ENCODE measurements at regions not wholly inside any gene's neighbourhood (a gene's known extent, or its start where the extent isn't known, plus 50 kb on each side); places are given as distances from the start of the nearest gene placed in this dataset.

DNA sequence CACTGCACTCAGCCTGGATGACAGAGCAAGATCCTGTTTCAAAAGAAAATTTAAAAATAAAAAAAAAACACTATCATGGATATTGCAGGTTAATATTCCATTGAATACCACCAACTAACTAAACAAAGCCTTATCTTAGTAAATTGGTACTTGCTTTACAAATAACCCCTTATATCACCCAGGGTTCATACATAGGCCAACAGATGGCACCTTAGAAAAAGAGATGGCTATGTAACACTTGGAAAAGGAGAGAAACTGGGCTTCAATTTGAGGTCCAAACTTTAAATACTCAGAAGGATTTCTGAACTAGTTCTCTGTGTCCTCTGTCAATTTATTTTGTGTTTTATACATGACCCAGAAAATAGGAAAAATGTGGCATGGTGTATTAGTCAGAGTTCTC is 249.6 kb upstream of the LRP1B start:
- no peak overlapping the region for H4K91ac ChIP-seq (replicated peaks; ENCODE audit: insufficient read length, low read length)
- H3K9ac ChIP-seq (replicated peaks in 1 of 4; ENCODE audit: extremely low read depth in 1 of 4, low read depth in 3 of 4, low read length in 3 of 4): no peak overlapping the region
- no peak overlapping the region for H3K4me3 ChIP-seq (ENCODE audit: extremely low read depth in 1 of 4, insufficient read depth in 2 of 4, low read depth in 3 of 4, low read length in 4 of 4)
- no peak overlapping the region for H2BK5ac ChIP-seq (ENCODE audit: low read depth, low read length)
- H3K27me3 ChIP-seq (replicated peaks in 1 of 4; ENCODE audit: control insufficient read depth in 3 of 4, extremely low read depth in 1 of 4, insufficient read depth in 3 of 4, low read length in 3 of 4): no peaks in the 10 kb centered on the region
- CTCF ChIA-PET (ENCODE audit: partially characterized antibody): no interaction called here
- no peaks in the 10 kb centered on the region; a peak in 1 of 7 replicates for H3K4me1 ChIP-seq (replicated peaks in 1 of 4; ENCODE audit: control insufficient read depth in 3 of 4, insufficient read depth in 4 of 4, low read length in 3 of 4)
- H2AFZ ChIP-seq (ENCODE audit: low read length): no peak overlapping the region
- DNase-seq (ENCODE audit: low read depth in 1 of 2, low spot score in 2 of 2) (no peak), FAIRE-seq (no peak)
- no peak overlapping the region for H3K18ac ChIP-seq (ENCODE audit: extremely low read depth, low read length)
- H3K79me2 ChIP-seq (ENCODE audit: control insufficient read depth in 1 of 2, insufficient read depth in 2 of 2, low read length in 2 of 2): no peaks in the 10 kb centered on the region
- no peak overlapping the region for H3K4me2 ChIP-seq (ENCODE audit: insufficient read depth in 1 of 2, low read depth in 2 of 2, low read length in 2 of 2)
- H4K20me1 ChIP-seq (replicated peaks in 1 of 2; ENCODE audit: control insufficient read depth in 1 of 2, insufficient read depth in 2 of 2, low read length in 2 of 2): no peaks in the 10 kb centered on the region
- no peaks in the 10 kb centered on the region for H3K36me3 ChIP-seq (ENCODE audit: control insufficient read depth in 2 of 4, insufficient read depth in 4 of 4, low read length in 3 of 4)
- no peak overlapping the region for H2BK20ac ChIP-seq (ENCODE audit: low read length)
- H2BK15ac ChIP-seq (ENCODE audit: low read length): no peak overlapping the region
- H3K4ac ChIP-seq (replicated peaks; ENCODE audit: insufficient read length, low read depth, low read length): no peak overlapping the region
- H2AK5ac ChIP-seq (ENCODE audit: low read depth, low read length): no peak overlapping the region
- no peak overlapping the region for H3K14ac ChIP-seq (ENCODE audit: insufficient read length)
- H4K8ac ChIP-seq (ENCODE audit: extremely low read depth, insufficient read depth, low read length): no peak overlapping the region
- H3K23ac ChIP-seq (ENCODE audit: insufficient read length): no peak overlapping the region
- H3K56ac ChIP-seq (replicated peaks; ENCODE audit: insufficient read length, low read depth, low read length): no peak overlapping the region
- H3K23me2 ChIP-seq (ENCODE audit: low read depth, low read length): no peaks in the 10 kb centered on the region
- no peak overlapping the region for H3K27ac ChIP-seq (ENCODE audit: low read depth, low read length)
- POLR2A ChIA-PET (ENCODE audit: partially characterized antibody): no interaction called here
- no peak overlapping the region for H4K5ac ChIP-seq (ENCODE audit: insufficient read length, low read depth, low read length)
- no peak overlapping the region for H2BK120ac ChIP-seq (replicated peaks; ENCODE audit: low read depth, low read length)
- H3K79me1 ChIP-seq (ENCODE audit: low read depth, low read length): no peaks in the 10 kb centered on the region
- no peak overlapping the region for H2BK12ac ChIP-seq (ENCODE audit: low read depth, low read length)
- H3K9me3 ChIP-seq (ENCODE audit: insufficient read depth in 2 of 2, low read depth in 1 of 2, low read length in 1 of 2): no peaks in the 10 kb centered on the region
- TF ChIP-seq POLR2A (IDR thresholded peaks at IDR 0.05; ENCODE audit: control extremely low read depth in 1 of 2, low read depth in 2 of 2, low read length in 2 of 2): no peak
- TF ChIP-seq SUZ12 (IDR thresholded peaks at IDR 0.05; ENCODE audit: low read length): no peak
- TF ChIP-seq GTF2F1 (IDR thresholded peaks at IDR 0.05; ENCODE audit: borderline replicate concordance, low read depth, low read length): no peak
- TF ChIP-seq TEAD4 (IDR thresholded peaks at IDR 0.05; ENCODE audit: low read depth, low read length): no peak
- no peak for TF ChIP-seq SIX5 (IDR thresholded peaks at IDR 0.05; ENCODE audit: low read depth, low read length)
- TF ChIP-seq, protein P1, sequence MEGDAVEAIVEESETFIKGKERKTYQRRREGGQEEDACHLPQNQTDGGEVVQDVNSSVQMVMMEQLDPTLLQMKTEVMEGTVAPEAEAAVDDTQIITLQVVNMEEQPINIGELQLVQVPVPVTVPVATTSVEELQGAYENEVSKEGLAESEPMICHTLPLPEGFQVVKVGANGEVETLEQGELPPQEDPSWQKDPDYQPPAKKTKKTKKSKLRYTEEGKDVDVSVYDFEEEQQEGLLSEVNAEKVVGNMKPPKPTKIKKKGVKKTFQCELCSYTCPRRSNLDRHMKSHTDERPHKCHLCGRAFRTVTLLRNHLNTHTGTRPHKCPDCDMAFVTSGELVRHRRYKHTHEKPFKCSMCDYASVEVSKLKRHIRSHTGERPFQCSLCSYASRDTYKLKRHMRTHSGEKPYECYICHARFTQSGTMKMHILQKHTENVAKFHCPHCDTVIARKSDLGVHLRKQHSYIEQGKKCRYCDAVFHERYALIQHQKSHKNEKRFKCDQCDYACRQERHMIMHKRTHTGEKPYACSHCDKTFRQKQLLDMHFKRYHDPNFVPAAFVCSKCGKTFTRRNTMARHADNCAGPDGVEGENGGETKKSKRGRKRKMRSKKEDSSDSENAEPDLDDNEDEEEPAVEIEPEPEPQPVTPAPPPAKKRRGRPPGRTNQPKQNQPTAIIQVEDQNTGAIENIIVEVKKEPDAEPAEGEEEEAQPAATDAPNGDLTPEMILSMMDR (IDR thresholded peaks at IDR 0.05; ENCODE audit: control extremely low read depth in 1 of 3, insufficient read depth in 1 of 3, low read depth in 1 of 3, low read length in 3 of 3): no peak
- TF ChIP-seq, protein P2, sequence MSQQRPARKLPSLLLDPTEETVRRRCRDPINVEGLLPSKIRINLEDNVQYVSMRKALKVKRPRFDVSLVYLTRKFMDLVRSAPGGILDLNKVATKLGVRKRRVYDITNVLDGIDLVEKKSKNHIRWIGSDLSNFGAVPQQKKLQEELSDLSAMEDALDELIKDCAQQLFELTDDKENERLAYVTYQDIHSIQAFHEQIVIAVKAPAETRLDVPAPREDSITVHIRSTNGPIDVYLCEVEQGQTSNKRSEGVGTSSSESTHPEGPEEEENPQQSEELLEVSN (IDR thresholded peaks at IDR 0.05): no peak
- no peak for TF ChIP-seq BACH1 (IDR thresholded peaks at IDR 0.05; ENCODE audit: low read length)
- TF ChIP-seq, protein P3, sequence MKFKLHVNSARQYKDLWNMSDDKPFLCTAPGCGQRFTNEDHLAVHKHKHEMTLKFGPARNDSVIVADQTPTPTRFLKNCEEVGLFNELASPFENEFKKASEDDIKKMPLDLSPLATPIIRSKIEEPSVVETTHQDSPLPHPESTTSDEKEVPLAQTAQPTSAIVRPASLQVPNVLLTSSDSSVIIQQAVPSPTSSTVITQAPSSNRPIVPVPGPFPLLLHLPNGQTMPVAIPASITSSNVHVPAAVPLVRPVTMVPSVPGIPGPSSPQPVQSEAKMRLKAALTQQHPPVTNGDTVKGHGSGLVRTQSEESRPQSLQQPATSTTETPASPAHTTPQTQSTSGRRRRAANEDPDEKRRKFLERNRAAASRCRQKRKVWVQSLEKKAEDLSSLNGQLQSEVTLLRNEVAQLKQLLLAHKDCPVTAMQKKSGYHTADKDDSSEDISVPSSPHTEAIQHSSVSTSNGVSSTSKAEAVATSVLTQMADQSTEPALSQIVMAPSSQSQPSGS (IDR thresholded peaks at IDR 0.05; ENCODE audit: low read length): no peak
- TF ChIP-seq TBP (IDR thresholded peaks at IDR 0.05; ENCODE audit: low read depth, low read length): no peak
- no peak for TF ChIP-seq SP4 (IDR thresholded peaks at IDR 0.05; ENCODE audit: low read length)
- TF ChIP-seq SRF (IDR thresholded peaks at IDR 0.05; ENCODE audit: low read depth, low read length): no peak
- TF ChIP-seq CBX8 (IDR thresholded peaks at IDR 0.05; ENCODE audit: borderline replicate concordance, low read depth, low read length): no peak

Data from H1 (cell line).